CD14-positive monocyte (primary cell): ENCODE measurements at regions not wholly inside any gene's neighbourhood (a gene's known extent, or its start where the extent isn't known, plus 50 kb on each side); places are given as distances from the start of the nearest gene placed in this dataset.

Source experiments
- DNase-seq, 3 donors: peaks; one replicate each; pipeline ENCODE4 v3.0.0-alpha.2; 2011 to 2022
- H2AFZ ChIP-seq: 2 replicates; pipeline ENCODE4 v1.6.0; 2012; ENCODE audit warnings: mild to moderate bottlenecking, low read depth, low read length, inconsistent platforms; ENCODE audit not compliant: insufficient read depth, poor library complexity, severe bottlenecking
- H3K27ac ChIP-seq, 2 donors: 1 replicate in 1 of 2; 2 replicates in 1 of 2; pipeline ENCODE4 v1.5.1; 2012 to 2013; ENCODE audit warnings: low read length in 2 of 2, control low read depth in 1 of 2, inconsistent platforms in 1 of 2, low read depth in 1 of 2, mild to moderate bottlenecking in 1 of 2
- H3K27me3 ChIP-seq, 2 donors: one replicate each; pipeline versions ENCODE4 v1.6.0 to v1.6.1; 2011 to 2013; ENCODE audit warnings: low read length in 2 of 2; ENCODE audit not compliant: control insufficient read depth in 2 of 2, insufficient read depth in 2 of 2
- H3K36me3 ChIP-seq, 2 donors: replicated peaks in 1 of 2; 1 replicate in 1 of 2; 2 replicates in 1 of 2; pipeline versions ENCODE4 v1.5.1 to v1.6.1; 2012 to 2013; ENCODE audit warnings: low read length in 2 of 2, control low read depth in 1 of 2, inconsistent platforms in 1 of 2, mild to moderate bottlenecking in 1 of 2; ENCODE audit not compliant: insufficient read depth in 2 of 2, control insufficient read depth in 1 of 2
- H3K4me1 ChIP-seq, 2 donors: 1 replicate in 1 of 2; 2 replicates in 1 of 2; pipeline versions ENCODE4 v1.5.1 to v1.6.1; 2012 to 2013; ENCODE audit warnings: low read length in 2 of 2, control low read depth in 1 of 2, inconsistent platforms in 1 of 2, mild to moderate bottlenecking in 1 of 2, moderate library complexity in 1 of 2; ENCODE audit not compliant: insufficient read depth in 2 of 2, control insufficient read depth in 1 of 2
- H3K4me2 ChIP-seq: replicated peaks from 2 replicates; pipeline ENCODE3; 2012; ENCODE audit warnings: low read length, moderate library complexity, mild to moderate bottlenecking; ENCODE audit not compliant: poor library complexity, severe bottlenecking; ENCODE audit errors: extremely low read depth
- H3K4me3 ChIP-seq, 3 experiments: fragments of 200-600 bp in 1 of 3; sonication (generic) in 1 of 3; replicated peaks in 1 of 3; 1 replicate in 2 of 3; 2 replicates in 1 of 3; pipeline ENCODE4 v1.5.1; 2011 to 2013; ENCODE audit warnings: low read length in 3 of 3, mild to moderate bottlenecking in 3 of 3, control low read depth in 2 of 3, low read depth in 2 of 3, inconsistent platforms in 1 of 3, moderate library complexity in 1 of 3
- H3K79me2 ChIP-seq: 2 replicates; pipeline ENCODE4 v1.6.0; 2012; ENCODE audit warnings: mild to moderate bottlenecking, control low read depth, inconsistent platforms, low read length, moderate library complexity; ENCODE audit not compliant: insufficient read depth
- H3K9ac ChIP-seq: 2 replicates; pipeline ENCODE4 v1.6.0; 2017; ENCODE audit warnings: low read length, mild to moderate bottlenecking; ENCODE audit not compliant: insufficient read depth, poor library complexity, severe bottlenecking
- H3K9me3 ChIP-seq, 2 donors: replicated peaks in 1 of 2; 1 replicate in 1 of 2; 2 replicates in 1 of 2; pipeline versions ENCODE4 v1.5.1 to v1.6.1; 2012 to 2013; ENCODE audit warnings: low read length in 2 of 2, control low read depth in 1 of 2; ENCODE audit not compliant: control insufficient read depth in 1 of 2, insufficient read depth in 1 of 2
- H4K20me1 ChIP-seq: 2 replicates; pipeline ENCODE4 v1.6.0; 2012; ENCODE audit warnings: mild to moderate bottlenecking, low read length, control low read depth, moderate library complexity; ENCODE audit not compliant: insufficient read depth
- H3K27ac Mint-ChIP-seq, 7 donors: one replicate each; pipeline ENCODE4 v1.8.0; 2020; ENCODE audit warnings: mild to moderate bottlenecking in 7 of 7, mixed read lengths in 7 of 7, moderate library complexity in 6 of 7, inconsistent platforms in 2 of 7
- H3K27me3 Mint-ChIP-seq, 3 donors: one replicate each; pipeline ENCODE4 v1.8.0; 2021 to 2022; ENCODE audit warnings: low read depth in 3 of 3, mild to moderate bottlenecking in 3 of 3, mixed read lengths in 3 of 3, moderate library complexity in 3 of 3, inconsistent platforms in 1 of 3
- H3K36me3 Mint-ChIP-seq, 2 donors: one replicate each; pipeline ENCODE4 v1.8.0; 2020; ENCODE audit warnings: mixed read lengths in 2 of 2, inconsistent platforms in 1 of 2, mild to moderate bottlenecking in 1 of 2
- H3K4me1 Mint-ChIP-seq: one replicate; pipeline ENCODE4 v1.8.0; 2020; ENCODE audit warnings: mild to moderate bottlenecking, mixed read lengths
- H3K4me3 Mint-ChIP-seq, 2 donors: one replicate each; pipeline ENCODE4 v1.8.0; 2020; ENCODE audit warnings: mild to moderate bottlenecking in 2 of 2, mixed read lengths in 2 of 2, moderate library complexity in 1 of 2
- H3K9me3 Mint-ChIP-seq, 7 donors: one replicate each; pipeline ENCODE4 v1.8.0; 2020 to 2022; ENCODE audit warnings: mixed read lengths in 7 of 7, mild to moderate bottlenecking in 6 of 7, moderate library complexity in 6 of 7, inconsistent platforms in 2 of 7
- CTCF ChIP-seq: fragments of 200-600 bp; IDR thresholded peaks from one replicate; pipeline ENCODE4 v1.8.0; 2022; ENCODE audit warnings: antibody characterized with exemption, mild to moderate bottlenecking
- WGBS: methylation state at CpG from one replicate; pipeline ENCODE4 v1.1.5; 2013; ENCODE audit warnings: missing lambda C conversion rate; ENCODE audit not compliant: insufficient coverage; 5-methylcytosine and 5-hydroxymethylcytosine counted together
- intact Hi-C, 2 donors: fragments of 100-400 bp; cut with micrococcal nuclease; formaldehyde crosslinking; loops; one replicate each; pipeline versions ENCODE4 v1.15.0 to v1.15.1; 2023

GRCh38 chr5:12616093-12616492, 711.8 kb upstream of the CTNND2 start:
- H3K9ac ChIP-seq, result no peak overlapping the region
- H3K4me1 ChIP-seq, result no peaks in the 10 kb centered on the region
- DNase-seq, result no peak
- Mint-ChIP-seq H3K9me3 (peaks cover 0 to 18% (median 3%) of the 10 kb centered on the region in 7 donors), H3K4me1 (no peaks in the 10 kb centered on the region), H3K36me3 (no peaks in the 10 kb centered on the region), H3K4me3 (no peak overlapping the region), H3K27ac (no peak overlapping the region), H3K27me3 (no peaks in the 10 kb centered on the region)
- H3K4me2 ChIP-seq, result no peak overlapping the region
- no peak for TF ChIP-seq CTCF
- H3K9me3 ChIP-seq, result peaks cover 10 to 21% of the 10 kb centered on the region in 2 donors
- no peaks in the 10 kb centered on the region for H4K20me1 ChIP-seq
- H3K27me3 ChIP-seq, result no peaks in the 10 kb centered on the region
- H3K36me3 ChIP-seq, result no peaks in the 10 kb centered on the region
- no peaks in the 10 kb centered on the region for H3K79me2 ChIP-seq
- intact Hi-C loops, result no loop called here
- no CpG with 5 or more reads among the region's 4 CpGs for WGBS
- H2AFZ ChIP-seq, result no peak overlapping the region
- no peak overlapping the region for H3K27ac ChIP-seq
- H3K4me3 ChIP-seq, result no peak overlapping the region

GRCh38 chr5:12615141-12615820, 711.0 kb upstream of the CTNND2 start:
- DNase-seq, result no peak
- peaks cover 13 to 21% of the 10 kb centered on the region in 2 donors for H3K9me3 ChIP-seq
- no peaks in the 10 kb centered on the region for H4K20me1 ChIP-seq
- intact Hi-C loops, result no loop called here
- no peak overlapping the region for H3K4me3 ChIP-seq
- no peak overlapping the region for H3K27ac Mint-ChIP-seq
- no peaks in the 10 kb centered on the region for H3K27me3 Mint-ChIP-seq
- H3K4me3 Mint-ChIP-seq, result no peak overlapping the region
- no peak overlapping the region for H3K9ac ChIP-seq
- H3K4me1 Mint-ChIP-seq, result no peaks in the 10 kb centered on the region
- H3K27ac ChIP-seq, result no peak overlapping the region
- no peak overlapping the region for H2AFZ ChIP-seq
- no peaks in the 10 kb centered on the region for H3K4me1 ChIP-seq
- H3K36me3 ChIP-seq, result no peaks in the 10 kb centered on the region
- H3K79me2 ChIP-seq, result no peaks in the 10 kb centered on the region
- H3K27me3 ChIP-seq, result no peaks in the 10 kb centered on the region
- no peak overlapping the region for H3K4me2 ChIP-seq
- peaks cover 0 to 18% (median 3%) of the 10 kb centered on the region in 7 donors for H3K9me3 Mint-ChIP-seq
- no peaks in the 10 kb centered on the region for H3K36me3 Mint-ChIP-seq
- WGBS, result 66% methylated on average over 2 of the region's 3 CpGs
- TF ChIP-seq CTCF, result no peak
